HepG2 (cell line): ENCODE measurements at regions not wholly inside any gene's neighbourhood (a gene's known extent, or its start where the extent isn't known, plus 50 kb on each side); places are given as distances from the start of the nearest gene placed in this dataset.

Experiments
- ATAC-seq: fragments of 200-7000 bp; cut with Tn5 transposase; 3 replicates; pipeline ENCODE4 v1.9.1; 2020; ENCODE audit warnings: mild to moderate bottlenecking, moderate library complexity
- BruUV-seq: library from RNA; stranded (reverse); fragments of 400-500 nt; replicated peaks from 2 replicates; lab custom pipeline; 2021; lab: Mats Ljungman, UMichigan
- CTCF ChIA-PET: fragments of 300-600 bp; formaldehyde crosslinking; extraction: SDS; loops from one replicate; lab custom pipeline; 2021; ENCODE audit warnings: low total read pairs, inconsistent platforms, low intra/inter-chr PET ratio; lab: Yijun Ruan, JAX
- POLR2A ChIA-PET: fragments of 350-600 bp; sonication (Branson Sonifier 250); formaldehyde crosslinking; loops from one replicate; lab custom pipeline; 2020; ENCODE audit warnings: antibody characterized with exemption, inconsistent platforms; lab: Yijun Ruan, JAX
- DNase-seq: peaks from one replicate; pipeline ENCODE4 v3.0.0-alpha.2; 2015; ENCODE audit warnings: low spot score
- FAIRE-seq: peaks from 3 replicates; lab custom pipeline; 2011; peaks lifted over from hg19 to GRCh38; lab: Jason Lieb, UNC
- H2AFZ ChIP-seq: one replicate; pipeline ENCODE4 v1.6.1; 2011; ENCODE audit warnings: low read length, inconsistent platforms
- H3K27ac ChIP-seq: fragments of 300-600 bp; 3 replicates; pipeline ENCODE4 v1.8.0; 2011; ENCODE audit warnings: mixed run types, mild to moderate bottlenecking, mixed read lengths, low read length, inconsistent platforms; ENCODE audit not compliant: insufficient read depth; ENCODE audit errors: extremely low read length
- H3K27me3 ChIP-seq, 2 experiments: fragments of 200-600 bp in 1 of 2; 2 replicates in 1 of 2; 3 replicates in 1 of 2; pipeline versions ENCODE4 v1.6.0 to v1.8.0; 2011; ENCODE audit warnings: low read length in 2 of 2, mild to moderate bottlenecking in 2 of 2, moderate library complexity in 2 of 2, inconsistent platforms in 1 of 2; ENCODE audit not compliant: insufficient read depth in 2 of 2, control insufficient read depth in 1 of 2
- H3K36me3 ChIP-seq, 2 experiments: fragments of 200-600 bp in 1 of 2; replicated peaks in 1 of 2; 2 replicates in 1 of 2; 3 replicates in 1 of 2; pipeline versions ENCODE4 v1.5.1 to v1.8.0; 2011; ENCODE audit warnings: low read length in 2 of 2, inconsistent platforms in 1 of 2; ENCODE audit not compliant: insufficient read depth in 2 of 2, control insufficient read depth in 1 of 2
- H3K4me1 ChIP-seq: 2 replicates; pipeline ENCODE4 v1.5.1; 2012; ENCODE audit warnings: low read length, inconsistent platforms; ENCODE audit not compliant: insufficient read depth
- H3K4me2 ChIP-seq: 2 replicates; pipeline ENCODE4 v1.6.0; 2011; ENCODE audit warnings: low read depth, low read length, inconsistent platforms
- H3K4me3 ChIP-seq, 3 experiments: fragments of 200-600 bp in 1 of 3; sonication (generic), shearing (Covaris generic) in 1 of 3; replicated peaks in 1 of 3; 2 replicates each; pipeline ENCODE4 v1.5.1; 2011 to 2016; ENCODE audit warnings: low read length in 3 of 3, inconsistent platforms in 2 of 3, low read depth in 2 of 3, mild to moderate bottlenecking in 2 of 3, control low read depth in 1 of 3, mixed read lengths in 1 of 3; ENCODE audit not compliant: insufficient read depth in 1 of 3
- H3K79me2 ChIP-seq: one replicate; pipeline ENCODE4 v1.6.1; 2011; ENCODE audit warnings: low read length, inconsistent platforms; ENCODE audit not compliant: insufficient read depth
- H3K9ac ChIP-seq: 2 replicates; pipeline ENCODE4 v1.6.0; 2011; ENCODE audit warnings: mild to moderate bottlenecking, low read depth, low read length, inconsistent platforms; ENCODE audit not compliant: insufficient read depth
- H3K9me3 ChIP-seq: 2 replicates; pipeline ENCODE4 v1.5.1; 2012; ENCODE audit warnings: mild to moderate bottlenecking, low read length
- H4K20me1 ChIP-seq: 2 replicates; pipeline ENCODE4 v1.6.0; 2011; ENCODE audit warnings: inconsistent platforms, mild to moderate bottlenecking, low read length, moderate library complexity; ENCODE audit not compliant: insufficient read depth
- CBX2 ChIP-seq, 2 experiments: fragments of 200-600 bp in 1 of 2; sonication (generic); formaldehyde crosslinking in 1 of 2; IDR thresholded peaks; 2 replicates each; pipeline versions ENCODE4 v1.7.0 to v1.8.1; 2018 to 2022; ENCODE audit warnings: low read depth in 2 of 2, low read length in 1 of 2, mild to moderate bottlenecking in 1 of 2, missing genetic modification reagents in 1 of 2
- CC2D1A ChIP-seq: sonication (generic); formaldehyde crosslinking; IDR thresholded peaks from 2 replicates; pipeline ENCODE4 v1.8.1; 2023; ENCODE audit warnings: mild to moderate bottlenecking, missing genetic modification reagents
- E2F2 ChIP-seq: sonication (generic); formaldehyde crosslinking; IDR thresholded peaks from 2 replicates; pipeline ENCODE4 v1.4.0; 2020; ENCODE audit warnings: missing genetic modification reagents, borderline replicate concordance
- GABPB1 ChIP-seq: IDR thresholded peaks from 2 replicates; pipeline ENCODE4 v1.6.1; 2016; ENCODE audit warnings: mild to moderate bottlenecking, missing genetic modification reagents, moderate library complexity, missing compliant biosample characterization
- HNRNPK ChIP-seq: fragments of 200-400 bp; formaldehyde crosslinking; IDR thresholded peaks from 2 replicates; pipeline ENCODE4 v1.6.1; 2018; ENCODE audit warnings: low read length, low read depth, moderate library complexity, mild to moderate bottlenecking; ENCODE audit not compliant: poor library complexity, severe bottlenecking
- RCOR2 ChIP-seq: IDR thresholded peaks from 2 replicates; pipeline ENCODE4 v1.6.1; 2016; ENCODE audit warnings: missing biosample characterization, missing genetic modification reagents
- SRSF1 ChIP-seq: fragments of 200-400 bp; formaldehyde crosslinking; optimal IDR thresholded peaks from 2 replicates; pipeline ENCODE3; 2017; ENCODE audit warnings: mild to moderate bottlenecking, low read depth, low read length, moderate library complexity
- TRIM24 ChIP-seq: sonication (generic); formaldehyde crosslinking; IDR thresholded peaks from 2 replicates; pipeline ENCODE4 v1.8.0; 2022; ENCODE audit warnings: mild to moderate bottlenecking, missing genetic modification reagents
- ZEB1 ChIP-seq: IDR thresholded peaks from 2 replicates; pipeline ENCODE4 v1.6.1; 2012; ENCODE audit warnings: mild to moderate bottlenecking, low read depth, inconsistent platforms; ENCODE audit not compliant: insufficient replicate concordance
- ZNF713 ChIP-seq: sonication (generic); formaldehyde crosslinking; IDR thresholded peaks from 2 replicates; pipeline ENCODE4 v1.4.0; 2020; ENCODE audit warnings: mild to moderate bottlenecking, missing genetic modification reagents
- ZNF816 ChIP-seq: sonication (generic); formaldehyde crosslinking; IDR thresholded peaks from 2 replicates; pipeline ENCODE4 v1.8.0; 2022; ENCODE audit warnings: missing genetic modification reagents, mild to moderate bottlenecking, borderline replicate concordance
- WGBS: methylation state at CpG from one replicate; pipeline ENCODE4 v1.1.6; 2017; ENCODE audit warnings: low lambda C conversion rate; 5-methylcytosine and 5-hydroxymethylcytosine counted together
- in situ Hi-C: cut with HindIII; loops from 2 replicates; pipeline ENCODE4 v1.10.0; 2017; ENCODE audit warnings: low pct_unique_long_range_greater_than_20kb; ENCODE audit not compliant: extremely low pct_ligation_motif_present
- intact Hi-C: fragments of 100-400 bp; cut with micrococcal nuclease; formaldehyde crosslinking; loops from one replicate; pipeline ENCODE4 v1.10.0; 2022; ENCODE audit not compliant: unreplicated experiment
- TF ChIP-seq, protein P1 (sequence below): sonication (generic); formaldehyde crosslinking; IDR thresholded peaks from 2 replicates; pipeline ENCODE4 v1.9.0; 2021; ENCODE audit warnings: mild to moderate bottlenecking, missing genetic modification reagents

GRCh38 chr18:39360072-39360471 is 1794.5 kb upstream of the CELF4 start:
- H3K27me3 ChIP-seq, result no peaks in the 10 kb centered on the region
- no peaks in the 10 kb centered on the region for H3K79me2 ChIP-seq
- WGBS, result 67% methylated on average over 2 of the region's 2 CpGs
- no peak overlapping the region for H3K9ac ChIP-seq
- no TSS peak for BruUV-seq
- H4K20me1 ChIP-seq, result no peaks in the 10 kb centered on the region
- H3K27ac ChIP-seq, result no peak overlapping the region
- no peak overlapping the region for H2AFZ ChIP-seq
- H3K4me3 ChIP-seq, result no peak overlapping the region
- no peaks in the 10 kb centered on the region for H3K9me3 ChIP-seq
- H3K36me3 ChIP-seq, result no peaks in the 10 kb centered on the region
- ATAC-seq, result no peak
- intact Hi-C loops (no loop called here), in situ Hi-C loops (no loop called here)
- CTCF ChIA-PET, result no interaction called here
- POLR2A ChIA-PET, result no interaction called here
- H3K4me2 ChIP-seq, result no peak overlapping the region
- no peak for DNase-seq
- TF ChIP-seq E2F2 (no peak), GABPB1 (CRISPR knock-in tag) (no peak), TRIM24 (CRISPR knock-in tag) (no peak)
- TF ChIP-seq, all 625 proteins: peak for 0
- FAIRE-seq, result no peak
- H3K4me1 ChIP-seq, result no peaks in the 10 kb centered on the region

GRCh38 chr18:39359636-39360035 is 1794.0 kb upstream of the CELF4 start:
- no peaks in the 10 kb centered on the region for H3K79me2 ChIP-seq
- no peak for ATAC-seq
- H3K27ac ChIP-seq, result no peak overlapping the region
- no peak overlapping the region for H3K4me2 ChIP-seq
- H3K27me3 ChIP-seq, result no peaks in the 10 kb centered on the region
- ChIA-PET CTCF (no interaction called here), POLR2A (no interaction called here)
- 90% methylated on average over 4 of the region's 4 CpGs for WGBS
- H3K36me3 ChIP-seq, result no peaks in the 10 kb centered on the region
- in situ Hi-C loops (no loop called here), intact Hi-C loops (no loop called here)
- H3K9me3 ChIP-seq, result no peaks in the 10 kb centered on the region
- no peak overlapping the region for H2AFZ ChIP-seq
- H3K4me3 ChIP-seq, result no peak overlapping the region
- H3K9ac ChIP-seq, result no peak overlapping the region
- H3K4me1 ChIP-seq, result no peaks in the 10 kb centered on the region
- H4K20me1 ChIP-seq, result no peaks in the 10 kb centered on the region
- DNase-seq, result no peak
- no peak for FAIRE-seq
- BruUV-seq, result no TSS peak
- no peak for TF ChIP-seq HNRNPK
- no peak for TF ChIP-seq CBX2 (IDR thresholded peaks at IDR 0.05; ENCODE audit: low read depth, low read length)
- no peak for TF ChIP-seq CBX2 (CRISPR knock-in tag; IDR thresholded peaks at IDR 0.05; ENCODE audit: low read depth)
- no peak for TF ChIP-seq ZEB1
- TF ChIP-seq SRSF1, result no peak
- no peak for TF ChIP-seq ZNF816 (CRISPR knock-in tag)
- TF ChIP-seq, protein P1, sequence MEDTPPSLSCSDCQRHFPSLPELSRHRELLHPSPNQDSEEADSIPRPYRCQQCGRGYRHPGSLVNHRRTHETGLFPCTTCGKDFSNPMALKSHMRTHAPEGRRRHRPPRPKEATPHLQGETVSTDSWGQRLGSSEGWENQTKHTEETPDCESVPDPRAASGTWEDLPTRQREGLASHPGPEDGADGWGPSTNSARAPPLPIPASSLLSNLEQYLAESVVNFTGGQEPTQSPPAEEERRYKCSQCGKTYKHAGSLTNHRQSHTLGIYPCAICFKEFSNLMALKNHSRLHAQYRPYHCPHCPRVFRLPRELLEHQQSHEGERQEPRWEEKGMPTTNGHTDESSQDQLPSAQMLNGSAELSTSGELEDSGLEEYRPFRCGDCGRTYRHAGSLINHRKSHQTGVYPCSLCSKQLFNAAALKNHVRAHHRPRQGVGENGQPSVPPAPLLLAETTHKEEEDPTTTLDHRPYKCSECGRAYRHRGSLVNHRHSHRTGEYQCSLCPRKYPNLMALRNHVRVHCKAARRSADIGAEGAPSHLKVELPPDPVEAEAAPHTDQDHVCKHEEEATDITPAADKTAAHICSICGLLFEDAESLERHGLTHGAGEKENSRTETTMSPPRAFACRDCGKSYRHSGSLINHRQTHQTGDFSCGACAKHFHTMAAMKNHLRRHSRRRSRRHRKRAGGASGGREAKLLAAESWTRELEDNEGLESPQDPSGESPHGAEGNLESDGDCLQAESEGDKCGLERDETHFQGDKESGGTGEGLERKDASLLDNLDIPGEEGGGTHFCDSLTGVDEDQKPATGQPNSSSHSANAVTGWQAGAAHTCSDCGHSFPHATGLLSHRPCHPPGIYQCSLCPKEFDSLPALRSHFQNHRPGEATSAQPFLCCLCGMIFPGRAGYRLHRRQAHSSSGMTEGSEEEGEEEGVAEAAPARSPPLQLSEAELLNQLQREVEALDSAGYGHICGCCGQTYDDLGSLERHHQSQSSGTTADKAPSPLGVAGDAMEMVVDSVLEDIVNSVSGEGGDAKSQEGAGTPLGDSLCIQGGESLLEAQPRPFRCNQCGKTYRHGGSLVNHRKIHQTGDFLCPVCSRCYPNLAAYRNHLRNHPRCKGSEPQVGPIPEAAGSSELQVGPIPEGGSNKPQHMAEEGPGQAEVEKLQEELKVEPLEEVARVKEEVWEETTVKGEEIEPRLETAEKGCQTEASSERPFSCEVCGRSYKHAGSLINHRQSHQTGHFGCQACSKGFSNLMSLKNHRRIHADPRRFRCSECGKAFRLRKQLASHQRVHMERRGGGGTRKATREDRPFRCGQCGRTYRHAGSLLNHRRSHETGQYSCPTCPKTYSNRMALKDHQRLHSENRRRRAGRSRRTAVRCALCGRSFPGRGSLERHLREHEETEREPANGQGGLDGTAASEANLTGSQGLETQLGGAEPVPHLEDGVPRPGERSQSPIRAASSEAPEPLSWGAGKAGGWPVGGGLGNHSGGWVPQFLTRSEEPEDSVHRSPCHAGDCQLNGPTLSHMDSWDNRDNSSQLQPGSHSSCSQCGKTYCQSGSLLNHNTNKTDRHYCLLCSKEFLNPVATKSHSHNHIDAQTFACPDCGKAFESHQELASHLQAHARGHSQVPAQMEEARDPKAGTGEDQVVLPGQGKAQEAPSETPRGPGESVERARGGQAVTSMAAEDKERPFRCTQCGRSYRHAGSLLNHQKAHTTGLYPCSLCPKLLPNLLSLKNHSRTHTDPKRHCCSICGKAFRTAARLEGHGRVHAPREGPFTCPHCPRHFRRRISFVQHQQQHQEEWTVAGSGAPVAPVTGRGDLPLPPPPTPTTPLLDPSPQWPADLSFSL (CRISPR knock-in tag), result no peak
- no peak for TF ChIP-seq ZNF713 (CRISPR knock-in tag)
- no peak for TF ChIP-seq CC2D1A (CRISPR knock-in tag)
- no peak for TF ChIP-seq RCOR2 (CRISPR knock-in tag)
